Right lobe of liver (tissue), 6 donors: ENCODE measurements at regions not wholly inside any gene's neighbourhood (a gene's known extent, or its start where the extent isn't known, plus 50 kb on each side); places are given as distances from the start of the nearest gene placed in this dataset.
"Not testable (repeated sequence)": the region's sequence is repeated elsewhere in the genome, so short reads cannot be mapped to it uniquely, and the experiment has no call there.

ENCODE experiments used
- ATAC-seq, 4 donors: fragments of 200-7000 bp; cut with Tn5 transposase; one replicate each; pipeline ENCODE4 v1.9.1; 2020; ENCODE audit warnings: mild to moderate bottlenecking in 4 of 4, moderate library complexity in 4 of 4
- DNase-seq, 3 donors: peaks; one replicate each; pipeline ENCODE4 v3.0.0-alpha.2; 2020
- H3K27ac ChIP-seq, 3 donors: fragments of 200-600 bp; one replicate each; pipeline ENCODE4 v1.8.0; 2022
- H3K27me3 ChIP-seq, 2 donors: fragments of 200-600 bp; one replicate each; pipeline ENCODE4 v1.8.0; 2022
- H3K36me3 ChIP-seq, 4 donors: fragments of 200-600 bp; sonication (generic) in 1 of 4; one replicate each; pipeline versions ENCODE4 v1.5.1 to v1.8.0; 2017 to 2022; ENCODE audit warnings: control low read depth in 1 of 4
- H3K4me1 ChIP-seq, 4 donors: fragments of 200-600 bp; sonication (generic) in 1 of 4; one replicate each; pipeline versions ENCODE4 v1.5.1 to v1.8.0; 2017 to 2022; ENCODE audit warnings: control low read depth in 1 of 4
- H3K4me3 ChIP-seq, 3 donors: fragments of 200-600 bp; one replicate each; pipeline ENCODE4 v1.8.0; 2022
- H3K9me3 ChIP-seq, 4 donors: fragments of 200-600 bp; sonication (generic) in 1 of 4; one replicate each; pipeline versions ENCODE4 v1.5.1 to v1.8.0; 2017 to 2022; ENCODE audit warnings: control low read depth in 1 of 4
- WGBS: methylation state at CpG from one replicate; pipeline ENCODE4 v1.1.6; 2018; ENCODE audit warnings: low coverage, low lambda C conversion rate; ENCODE audit not compliant: insufficient coverage; ENCODE audit errors: missing lambda C conversion rate; 5-methylcytosine and 5-hydroxymethylcytosine counted together
- intact Hi-C, 2 donors: fragments of 100-400 bp; cut with DNase I; formaldehyde crosslinking; loops; one replicate each; pipeline versions ENCODE4 v1.11.2 to v1.14.1; 2022
- donor health status: DM: no; HTN: yes; CAD: no.
- donor health status: DM: no; HTN: no; CAD: no.
- donor health status: DM: no; HTN: no; CAD: no.
- donor health status: DM: no; HTN: yes; CAD: no.
- donor health status: DM: no; HTN: yes; CAD: no.

- H3K4me3 ChIP-seq, H3K4me1 ChIP-seq, H3K27me3 ChIP-seq, DNase-seq, intact Hi-C loops, H3K36me3 ChIP-seq, H3K9me3 ChIP-seq, H3K27ac ChIP-seq: not testable (repeated sequence)
- peak in 3 of 4 donors; percentile 28 to 62 (median 46) for ATAC-seq
- WGBS: no CpG with 5 or more reads among the region's 5 CpGs
Observed at GRCh38 chr1:149254894-149255847, 151.8 kb upstream of the NBPF9 start.

GRCh38 chr1:149260284-149260683 lies 156.9 kb upstream of the NBPF9 start:
- DNase-seq, H3K9me3 ChIP-seq, H3K4me3 ChIP-seq, H3K27ac ChIP-seq, H3K4me1 ChIP-seq, intact Hi-C loops, H3K36me3 ChIP-seq, H3K27me3 ChIP-seq: not testable (repeated sequence)
- ATAC-seq: peak in 1 of 4 donors; percentile 19
- WGBS: no CpG with 5 or more reads among the region's 1 CpG

GRCh38 chr1:149260736-149261340 lies 157.5 kb upstream of the NBPF9 start:
- ATAC-seq, intact Hi-C loops, DNase-seq, H3K9me3 ChIP-seq, H3K4me1 ChIP-seq, H3K27ac ChIP-seq, H3K4me3 ChIP-seq, H3K36me3 ChIP-seq, H3K27me3 ChIP-seq: not testable (repeated sequence)
- WGBS: no CpG with 5 or more reads among the region's 5 CpGs

GRCh38 chr1:149267287-149267686 lies 163.9 kb upstream of the NBPF9 start:
- H3K9me3 ChIP-seq, H3K27me3 ChIP-seq, DNase-seq, intact Hi-C loops, H3K4me3 ChIP-seq, H3K4me1 ChIP-seq, H3K27ac ChIP-seq, H3K36me3 ChIP-seq: not testable (repeated sequence)
- peak in 3 of 4 donors; percentile 56 to 67 (median 61) for ATAC-seq
- no CpG with 5 or more reads among the region's 3 CpGs for WGBS

GRCh38 chr1:149269001-149269702 lies 165.8 kb upstream of the NBPF9 start:
- ATAC-seq, H3K4me1 ChIP-seq, H3K36me3 ChIP-seq, DNase-seq, intact Hi-C loops, H3K27me3 ChIP-seq, H3K27ac ChIP-seq, H3K9me3 ChIP-seq, H3K4me3 ChIP-seq: not testable (repeated sequence)
- WGBS: no CpG with 5 or more reads among the region's 6 CpGs

- ATAC-seq, intact Hi-C loops, H3K27ac ChIP-seq, H3K9me3 ChIP-seq, H3K36me3 ChIP-seq, DNase-seq, H3K4me3 ChIP-seq, H3K4me1 ChIP-seq, H3K27me3 ChIP-seq: not testable (repeated sequence)
- WGBS: no CpG with 5 or more reads among the region's 2 CpGs
Observed at GRCh38 chr1:149269833-149270232, 166.5 kb upstream of the NBPF9 start.

- intact Hi-C loops: not testable (repeated sequence)
Observed at GRCh38 chr1:149274493-149274892, 171.1 kb upstream of the NBPF9 start.

GRCh38 chr1:149275802-149276201 lies 172.5 kb upstream of the NBPF9 start:
- H3K36me3 ChIP-seq, H3K4me3 ChIP-seq, H3K4me1 ChIP-seq, DNase-seq, H3K9me3 ChIP-seq, H3K27ac ChIP-seq, H3K27me3 ChIP-seq, intact Hi-C loops: not testable (repeated sequence)
- peak in 3 of 4 donors; percentile 45 to 72 (median 54) for ATAC-seq
- no CpG with 5 or more reads among the region's 6 CpGs for WGBS

More at GRCh38 chr1:149274493-149274892, 171.1 kb upstream of the NBPF9 start:
- 94% methylated on average over 2 of the region's 5 CpGs for WGBS
- H3K36me3 ChIP-seq, ATAC-seq, H3K27me3 ChIP-seq, DNase-seq, H3K4me1 ChIP-seq, H3K27ac ChIP-seq, H3K9me3 ChIP-seq, H3K4me3 ChIP-seq: not testable (repeated sequence)

- H3K4me1 ChIP-seq, H3K27me3 ChIP-seq, intact Hi-C loops, H3K9me3 ChIP-seq, H3K27ac ChIP-seq, H3K36me3 ChIP-seq, H3K4me3 ChIP-seq, ATAC-seq, DNase-seq: not testable (repeated sequence)
- no CpG with 5 or more reads among the region's 5 CpGs for WGBS
Observed at GRCh38 chr1:149276496-149276895, 173.1 kb upstream of the NBPF9 start.

GRCh38 chr1:149278156-149278555 lies 174.8 kb upstream of the NBPF9 start:
- H3K9me3 ChIP-seq, H3K27ac ChIP-seq, H3K27me3 ChIP-seq, intact Hi-C loops, H3K4me1 ChIP-seq, H3K4me3 ChIP-seq, DNase-seq, ATAC-seq, H3K36me3 ChIP-seq: not testable (repeated sequence)
- no CpG with 5 or more reads among the region's 2 CpGs for WGBS

- intact Hi-C loops, H3K27me3 ChIP-seq, DNase-seq, H3K4me1 ChIP-seq, H3K4me3 ChIP-seq, H3K36me3 ChIP-seq, H3K9me3 ChIP-seq, H3K27ac ChIP-seq, ATAC-seq: not testable (repeated sequence)
Observed at GRCh38 chr1:149279015-149279414, 175.7 kb upstream of the NBPF9 start.
